ENCODE measurements at regions not wholly inside any gene's neighbourhood (a gene's known extent, or its start where the extent isn't known, plus 50 kb on each side); places are given as distances from the start of the nearest gene placed in this dataset.

GRCh38 chr12:45666816-45667215 is 62.7 kb upstream of the ARID2 start:
- H3K4me1 ChIP-seq (ENCODE audit: control insufficient read depth in 2 of 3, insufficient read depth in 2 of 3, low read depth in 1 of 3, low read length in 3 of 3) = no peaks in the 10 kb centered on the region
- intact Hi-C loops (cut with DNase I) = no loop called here
- TF ChIP-seq, protein P1, sequence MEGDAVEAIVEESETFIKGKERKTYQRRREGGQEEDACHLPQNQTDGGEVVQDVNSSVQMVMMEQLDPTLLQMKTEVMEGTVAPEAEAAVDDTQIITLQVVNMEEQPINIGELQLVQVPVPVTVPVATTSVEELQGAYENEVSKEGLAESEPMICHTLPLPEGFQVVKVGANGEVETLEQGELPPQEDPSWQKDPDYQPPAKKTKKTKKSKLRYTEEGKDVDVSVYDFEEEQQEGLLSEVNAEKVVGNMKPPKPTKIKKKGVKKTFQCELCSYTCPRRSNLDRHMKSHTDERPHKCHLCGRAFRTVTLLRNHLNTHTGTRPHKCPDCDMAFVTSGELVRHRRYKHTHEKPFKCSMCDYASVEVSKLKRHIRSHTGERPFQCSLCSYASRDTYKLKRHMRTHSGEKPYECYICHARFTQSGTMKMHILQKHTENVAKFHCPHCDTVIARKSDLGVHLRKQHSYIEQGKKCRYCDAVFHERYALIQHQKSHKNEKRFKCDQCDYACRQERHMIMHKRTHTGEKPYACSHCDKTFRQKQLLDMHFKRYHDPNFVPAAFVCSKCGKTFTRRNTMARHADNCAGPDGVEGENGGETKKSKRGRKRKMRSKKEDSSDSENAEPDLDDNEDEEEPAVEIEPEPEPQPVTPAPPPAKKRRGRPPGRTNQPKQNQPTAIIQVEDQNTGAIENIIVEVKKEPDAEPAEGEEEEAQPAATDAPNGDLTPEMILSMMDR (IDR thresholded peaks at IDR 0.05; ENCODE audit: borderline replicate concordance, extremely low read depth, insufficient read depth) = no peak
- DNase-seq (no peak), FAIRE-seq (no peak)
- H3K9ac ChIP-seq (ENCODE audit: low read length in 3 of 3) = no peak overlapping the region
- no peaks in the 10 kb centered on the region for H3K9me3 ChIP-seq (ENCODE audit: control insufficient read depth in 2 of 3, insufficient read depth in 1 of 3, low read length in 3 of 3)
- H3K27me3 ChIP-seq (ENCODE audit: control insufficient read depth, insufficient read depth, low read length) = no peaks in the 10 kb centered on the region
- no peak overlapping the region for H3K4me3 ChIP-seq (ENCODE audit: low read length in 3 of 3)
- H3K27ac ChIP-seq (ENCODE audit: low read depth in 2 of 2, low read length in 2 of 2) = no peak overlapping the region
- no peaks in the 10 kb centered on the region for H3K36me3 ChIP-seq (ENCODE audit: control insufficient read depth in 2 of 3, insufficient read depth in 3 of 3, low read length in 3 of 3)

DNA sequence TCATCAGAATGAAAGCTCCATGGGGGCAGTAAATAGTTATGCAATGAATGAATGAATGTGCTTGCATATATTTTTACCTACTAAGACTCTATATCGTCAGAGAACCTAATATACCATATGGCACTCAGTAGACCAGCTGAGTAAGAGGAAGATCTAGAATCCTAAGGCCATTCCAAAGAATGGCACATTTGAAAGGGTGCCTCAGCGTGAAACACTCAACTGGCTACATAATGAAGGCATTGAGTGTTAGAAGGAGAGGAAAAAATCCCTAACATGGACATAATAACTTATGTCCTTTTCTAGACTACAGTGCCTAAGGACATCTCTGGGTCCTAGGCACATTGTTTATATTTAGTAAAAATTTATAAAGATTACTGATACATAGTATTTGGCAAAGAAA is 61.7 kb upstream of the ARID2 start:
- FAIRE-seq (no peak), DNase-seq (no peak)
- H3K4me1 ChIP-seq (ENCODE audit: control insufficient read depth in 2 of 3, insufficient read depth in 2 of 3, low read depth in 1 of 3, low read length in 3 of 3) = no peaks in the 10 kb centered on the region
- H3K27ac ChIP-seq (ENCODE audit: low read depth in 2 of 2, low read length in 2 of 2) = no peak overlapping the region
- no peaks in the 10 kb centered on the region for H3K27me3 ChIP-seq (ENCODE audit: control insufficient read depth, insufficient read depth, low read length)
- H3K36me3 ChIP-seq (ENCODE audit: control insufficient read depth in 2 of 3, insufficient read depth in 3 of 3, low read length in 3 of 3) = no peaks in the 10 kb centered on the region
- intact Hi-C loops (cut with DNase I) = no loop called here
- H3K4me3 ChIP-seq (ENCODE audit: low read length in 3 of 3) = no peak overlapping the region
- TF ChIP-seq, protein P1 (IDR thresholded peaks at IDR 0.05; ENCODE audit: borderline replicate concordance, extremely low read depth, insufficient read depth) = no peak
- no peaks in the 10 kb centered on the region for H3K9me3 ChIP-seq (ENCODE audit: control insufficient read depth in 2 of 3, insufficient read depth in 1 of 3, low read length in 3 of 3)
- H3K9ac ChIP-seq (ENCODE audit: low read length in 3 of 3) = no peak overlapping the region

- intact Hi-C loops (cut with DNase I) = no loop called here
- Histone ChIP-seq H3K27me3 (ENCODE audit: control insufficient read depth, insufficient read depth, low read length) (no peaks in the 10 kb centered on the region), H3K9me3 (ENCODE audit: control insufficient read depth in 2 of 3, insufficient read depth in 1 of 3, low read length in 3 of 3) (no peaks in the 10 kb centered on the region), H3K4me3 (ENCODE audit: low read length in 3 of 3) (no peak overlapping the region), H3K36me3 (ENCODE audit: control insufficient read depth in 2 of 3, insufficient read depth in 3 of 3, low read length in 3 of 3) (no peaks in the 10 kb centered on the region), H3K4me1 (ENCODE audit: control insufficient read depth in 2 of 3, insufficient read depth in 2 of 3, low read depth in 1 of 3, low read length in 3 of 3) (no peaks in the 10 kb centered on the region), H3K27ac (ENCODE audit: low read depth in 2 of 2, low read length in 2 of 2) (no peak overlapping the region), H3K9ac (ENCODE audit: low read length in 3 of 3) (no peak overlapping the region)
- TF ChIP-seq, protein P1 (IDR thresholded peaks at IDR 0.05; ENCODE audit: borderline replicate concordance, extremely low read depth, insufficient read depth) = no peak
- no peak for DNase-seq
- no peak for FAIRE-seq
These were observed 60.9 kb upstream of the ARID2 start for GRCh38 chr12:45668641-45669040.

DNA sequence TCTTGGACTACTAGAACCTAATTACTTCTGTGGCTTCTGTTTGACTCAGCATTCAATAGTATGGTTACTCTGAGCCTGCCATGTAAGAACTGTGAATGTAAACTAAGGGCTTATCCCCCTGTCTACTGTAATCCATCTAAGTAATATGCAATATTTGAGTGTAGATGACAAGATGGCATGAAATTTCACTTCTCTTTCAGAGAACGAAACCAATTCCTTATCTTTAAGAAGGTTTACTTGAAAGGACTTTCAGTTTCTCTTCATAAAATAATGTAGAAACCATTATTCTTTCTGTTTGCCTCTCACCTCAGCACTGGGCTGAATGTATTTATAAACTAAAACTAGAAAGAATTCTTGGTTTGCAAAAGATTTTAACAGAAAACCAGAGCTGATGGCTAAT is 60.4 kb upstream of the ARID2 start:
- no peak for FAIRE-seq
- TF ChIP-seq, protein P1 (IDR thresholded peaks at IDR 0.05; ENCODE audit: borderline replicate concordance, extremely low read depth, insufficient read depth) = no peak

More for the DNA sequence above, 60.4 kb upstream of the ARID2 start:
- H3K4me3 ChIP-seq (ENCODE audit: low read length in 3 of 3) = no peak overlapping the region
- H3K9ac ChIP-seq (ENCODE audit: low read length in 3 of 3) = no peak overlapping the region
- H3K9me3 ChIP-seq (ENCODE audit: control insufficient read depth in 2 of 3, insufficient read depth in 1 of 3, low read length in 3 of 3) = no peaks in the 10 kb centered on the region
- H3K4me1 ChIP-seq (ENCODE audit: control insufficient read depth in 2 of 3, insufficient read depth in 2 of 3, low read depth in 1 of 3, low read length in 3 of 3) = no peaks in the 10 kb centered on the region
- H3K27me3 ChIP-seq (ENCODE audit: control insufficient read depth, insufficient read depth, low read length) = no peaks in the 10 kb centered on the region
- no peak overlapping the region for H3K27ac ChIP-seq (ENCODE audit: low read depth in 2 of 2, low read length in 2 of 2)
- intact Hi-C loops (cut with DNase I) = no loop called here
- no peaks in the 10 kb centered on the region for H3K36me3 ChIP-seq (ENCODE audit: control insufficient read depth in 2 of 3, insufficient read depth in 3 of 3, low read length in 3 of 3)
- DNase-seq = no peak
